ENCODE measurements at regions not wholly inside any gene's neighbourhood (a gene's known extent, or its start where the extent isn't known, plus 50 kb on each side); places are given as distances from the start of the nearest gene placed in this dataset.
"Not testable (repeated sequence)": the region's sequence is repeated elsewhere in the genome, so short reads cannot be mapped to it uniquely, and the experiment has no call there.

GRCh38 chr2:215830304-215830703 lies 183.0 kb downstream of the MREG start:
- no peak for DNase-seq

DNA sequence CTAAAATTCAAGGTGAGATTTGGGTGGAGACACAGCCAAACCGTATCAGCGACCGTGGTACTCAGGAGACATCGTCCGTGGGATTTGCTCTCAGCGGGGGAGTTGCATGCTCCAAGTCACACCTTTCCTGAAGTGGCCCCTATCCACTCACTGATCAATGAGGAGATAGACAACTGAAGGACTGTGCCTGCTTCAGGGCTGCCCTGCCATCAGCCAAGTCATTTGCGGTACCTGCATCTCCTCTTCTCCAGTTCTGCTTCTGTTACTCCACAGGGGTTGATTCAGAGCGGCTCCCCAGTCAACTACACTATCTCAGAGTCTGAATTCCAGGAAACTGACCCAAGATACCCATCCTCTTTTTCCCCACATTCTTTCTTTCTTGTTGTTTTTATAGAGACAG lies 184.1 kb downstream of the MREG start:
- DNase-seq, result no peak

DNA sequence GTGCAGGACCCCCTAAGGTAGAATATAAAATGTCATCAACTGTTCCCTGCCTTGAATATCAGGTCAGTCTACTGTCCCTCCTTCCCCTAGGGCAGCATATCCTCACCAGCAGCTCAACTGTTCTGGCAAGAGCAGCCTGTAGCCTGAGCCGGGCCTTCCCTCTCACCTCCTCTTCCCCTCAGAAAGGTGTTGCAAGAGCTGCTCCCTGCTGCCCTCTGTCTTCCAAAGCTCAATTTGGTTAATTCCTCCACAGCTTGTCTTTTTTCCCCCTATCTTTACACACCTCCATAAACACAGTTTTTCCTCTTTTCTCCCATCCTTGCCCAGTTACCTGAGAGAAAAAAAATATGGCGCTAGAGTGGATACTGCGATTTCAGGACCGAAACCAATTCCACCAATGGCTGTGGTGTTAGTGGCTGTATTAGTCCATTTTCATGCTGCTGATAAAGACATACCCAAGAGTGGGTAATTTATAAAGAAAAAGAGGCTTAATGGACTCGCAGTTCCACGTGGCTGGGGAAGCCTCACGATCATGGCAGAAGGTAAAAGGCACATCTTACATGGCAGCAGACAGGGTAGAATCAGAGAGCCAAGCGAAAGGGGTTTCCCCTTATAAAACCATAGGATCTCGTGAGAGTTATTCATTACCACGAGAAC lies 184.7 kb downstream of the MREG start:
- DNase-seq, result peak; percentile 46

- no peak for DNase-seq
Measured at GRCh38 chr2:215826838-215827441, 186.4 kb downstream of the MREG start.

DNA sequence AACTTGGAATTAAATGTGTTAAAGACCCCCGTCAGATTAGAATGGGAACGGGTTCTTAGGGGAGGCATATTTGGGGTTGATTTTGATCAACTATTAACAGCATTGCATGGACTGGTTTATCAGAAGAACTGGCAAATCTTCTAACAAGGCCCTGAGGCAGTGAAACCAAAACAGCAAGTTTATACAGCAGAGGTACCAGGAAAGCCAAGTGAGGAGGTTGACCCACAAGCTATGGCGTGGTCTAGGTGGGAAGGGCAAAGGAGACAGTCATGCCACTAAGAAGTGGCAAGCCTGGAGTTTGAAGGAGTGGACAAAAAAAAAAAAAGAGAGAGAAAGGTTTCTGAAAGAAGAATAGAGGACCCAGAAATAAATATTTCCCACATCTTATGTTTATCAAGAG lies 187.0 kb downstream of the MREG start:
- DNase-seq, result no peak

- DNase-seq, result no peak
Measured at GRCh38 chr2:215825707-215826106, 187.6 kb downstream of the MREG start.

DNA sequence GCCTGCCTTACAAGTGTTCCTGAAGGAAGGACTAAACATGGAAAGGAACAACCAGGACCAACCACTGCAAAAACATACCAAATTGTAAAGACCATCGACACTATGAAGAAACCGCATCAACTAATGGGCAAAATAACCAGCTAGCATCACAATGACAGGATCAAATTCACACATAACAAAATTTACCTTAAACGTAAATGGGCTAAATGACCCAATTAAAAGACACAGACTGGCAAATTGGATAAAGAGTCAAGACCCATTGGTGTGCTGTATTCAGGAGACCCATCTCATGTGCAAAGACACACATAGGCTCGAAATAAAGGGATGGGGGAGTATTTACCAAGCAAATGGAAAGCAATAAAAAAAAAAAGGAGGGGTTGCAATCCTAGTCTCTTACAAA lies 192.1 kb downstream of the MREG start:
- not testable (repeated sequence) for DNase-seq

DNA sequence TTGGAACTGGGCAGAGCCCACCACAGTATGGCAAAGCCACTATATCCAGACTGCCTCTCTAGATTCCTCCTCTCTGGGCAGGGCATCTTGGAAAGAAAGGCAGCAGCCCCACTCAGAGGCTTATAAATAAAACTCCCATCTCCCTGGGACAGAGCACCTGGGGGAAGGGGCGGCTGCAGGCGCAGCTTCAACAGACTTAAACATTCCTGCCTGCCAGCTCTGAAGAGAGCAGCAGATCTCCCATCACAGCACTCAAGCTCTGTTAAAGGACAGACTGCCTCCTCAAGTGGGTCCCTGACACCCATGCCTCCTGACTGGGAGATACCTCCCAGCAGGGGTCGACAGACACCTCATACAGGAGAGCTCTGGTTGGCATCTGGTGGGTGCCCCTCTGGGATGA lies 193.6 kb downstream of the MREG start:
- DNase-seq, result not testable (repeated sequence)

DNA sequence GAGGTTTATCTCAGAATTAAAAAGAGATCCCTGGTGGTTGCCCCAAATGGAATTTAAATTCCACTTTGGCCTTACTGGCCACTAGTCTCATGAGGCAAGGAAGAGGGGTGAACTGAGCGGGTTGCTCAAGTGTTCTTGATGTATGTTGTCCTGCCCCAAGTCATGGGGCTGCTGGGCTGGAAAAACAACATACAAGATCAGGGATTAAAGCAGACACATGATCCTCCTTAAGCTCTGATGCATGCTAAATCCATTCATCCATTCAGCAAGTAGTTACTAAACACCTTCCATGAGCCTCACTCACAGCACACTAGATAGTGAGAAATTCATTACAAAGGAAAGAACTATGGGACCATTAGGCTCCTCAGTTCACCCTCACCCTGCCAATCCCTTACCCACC lies 196.3 kb downstream of the MREG start:
- no peak for DNase-seq

- no peak for DNase-seq
Measured at GRCh38 chr2:215816424-215816823, 196.9 kb downstream of the MREG start.

DNA sequence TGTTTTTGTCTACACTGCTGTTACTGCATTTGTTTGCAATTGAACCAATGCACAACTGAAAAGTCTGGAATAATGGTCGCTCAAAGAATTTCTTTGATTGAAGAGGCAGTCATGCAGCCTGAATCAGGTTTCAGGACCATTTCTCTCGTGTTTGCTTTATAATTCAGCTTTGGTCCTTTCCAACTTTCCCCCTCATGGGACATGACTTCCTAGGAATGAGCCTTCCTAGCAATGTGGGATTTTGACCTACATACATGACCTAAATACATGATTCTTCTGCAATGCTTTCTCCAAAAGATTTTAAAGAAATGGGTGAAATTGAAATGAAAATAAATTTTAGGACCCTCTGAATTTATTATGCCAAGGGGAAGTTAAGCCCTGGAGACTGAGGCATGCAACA lies 197.4 kb downstream of the MREG start:
- no peak for DNase-seq

- no peak for DNase-seq
Measured at GRCh38 chr2:215812966-215813365, 200.4 kb downstream of the MREG start.

DNA sequence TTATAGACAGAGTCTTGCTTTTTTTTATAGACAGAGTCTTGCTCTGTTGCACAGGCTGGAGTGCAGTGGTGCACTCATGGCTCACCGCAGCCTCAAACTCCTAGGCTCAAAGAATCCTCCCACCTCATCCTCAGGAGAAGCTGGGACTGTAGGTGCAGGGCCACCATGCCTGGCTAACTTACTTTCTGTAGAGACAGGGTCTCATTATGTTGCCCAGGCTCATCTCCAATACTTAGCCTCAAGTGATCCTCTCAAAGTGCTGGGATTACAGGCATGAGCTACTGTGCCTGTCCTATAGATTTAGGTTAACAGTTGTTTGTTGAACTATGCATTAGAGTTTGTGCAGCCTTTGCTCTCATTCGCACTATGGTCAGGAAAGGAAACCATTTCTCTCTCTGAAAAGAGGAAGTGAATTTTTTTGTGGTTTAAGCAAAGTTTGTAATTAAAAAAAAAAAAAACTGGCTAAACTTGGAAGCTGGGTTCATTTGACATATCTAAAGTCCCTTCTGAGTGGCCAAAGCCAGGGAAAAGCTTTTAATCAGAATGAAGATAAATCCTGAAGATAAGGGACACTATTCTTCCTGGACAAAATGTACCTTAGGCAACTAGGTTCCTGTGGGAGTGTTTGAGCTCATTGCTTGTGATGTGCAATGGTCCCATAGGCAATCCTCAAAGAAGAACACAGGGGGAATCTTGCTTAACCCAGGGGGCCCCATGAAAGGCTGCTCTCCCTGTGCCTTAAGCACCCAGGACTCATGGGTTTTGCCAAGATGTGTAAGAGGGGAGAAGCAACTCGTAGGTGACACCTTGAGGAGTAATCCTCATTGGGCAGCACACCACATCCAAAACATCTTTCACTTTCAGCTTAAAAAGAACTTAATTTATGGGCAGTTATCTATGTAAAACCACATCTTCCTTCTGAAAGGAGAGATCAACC lies 201.7 kb downstream of the MREG start:
- DNase-seq, result no peak

GRCh38 chr2:215811003-215811402 lies 202.3 kb downstream of the MREG start:
- no peak for DNase-seq

- no peak for DNase-seq
Measured at GRCh38 chr2:215808996-215809395, 204.4 kb downstream of the MREG start.

DNA sequence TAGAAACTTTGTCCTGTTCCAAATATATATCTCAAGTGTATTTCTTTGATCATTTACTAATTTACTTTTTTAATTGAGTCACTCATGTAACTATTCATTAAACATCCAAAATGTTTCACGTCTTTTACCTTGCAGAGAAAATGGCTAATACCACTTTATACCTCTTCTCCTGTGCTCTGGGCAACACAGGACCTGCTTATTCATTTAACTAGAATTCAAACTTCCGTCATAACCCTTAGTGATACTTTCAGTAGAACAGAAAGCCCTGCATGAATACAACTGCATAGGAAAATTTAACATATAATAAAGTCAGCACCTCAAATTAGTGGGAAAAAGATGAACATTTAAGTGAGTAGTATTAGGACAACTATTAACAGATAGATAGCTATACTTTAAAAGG lies 205.2 kb downstream of the MREG start:
- DNase-seq, result no peak

DNA sequence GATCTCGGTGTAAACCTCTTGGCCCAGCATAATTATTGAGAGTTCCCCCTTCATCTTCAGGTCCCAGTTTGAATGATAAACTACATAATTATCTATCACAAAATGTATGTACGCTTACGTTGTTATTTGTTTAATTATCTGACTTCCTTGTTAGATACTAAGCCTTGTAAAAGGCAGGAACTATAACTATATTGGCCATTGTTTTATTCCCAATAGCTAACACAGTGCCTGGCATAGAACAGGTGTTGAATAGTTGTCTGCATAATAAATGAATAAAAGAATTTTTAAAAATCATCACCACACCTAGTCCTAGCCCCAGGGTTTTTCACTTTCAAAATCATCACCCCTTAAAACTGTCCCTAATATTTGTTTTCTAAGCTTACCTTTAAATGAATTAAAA lies 207.9 kb downstream of the MREG start:
- DNase-seq, result no peak

- no peak for DNase-seq
Measured at GRCh38 chr2:215803150-215803549, 210.2 kb downstream of the MREG start.

DNA sequence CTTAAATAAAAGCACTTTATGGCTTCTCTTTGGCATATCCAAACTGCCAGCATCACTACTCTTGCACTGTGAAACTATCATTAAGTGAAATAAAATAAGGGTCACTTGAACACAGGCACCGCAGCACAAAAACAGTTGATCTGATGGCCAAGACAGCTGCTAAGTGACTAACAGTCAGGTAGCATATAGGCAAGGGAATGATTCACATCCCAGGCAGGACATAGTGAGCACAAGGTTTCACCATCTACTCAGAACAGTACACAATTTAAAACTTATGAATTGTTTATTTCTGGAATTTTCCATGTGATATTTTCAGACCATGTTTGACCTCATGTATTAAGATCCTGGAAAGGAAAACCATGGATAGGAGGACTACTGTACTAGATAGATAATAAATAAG lies 214.2 kb downstream of the MREG start:
- no peak for DNase-seq

- no peak for DNase-seq
Measured at GRCh38 chr2:215797676-215798075, 215.7 kb downstream of the MREG start.

DNA sequence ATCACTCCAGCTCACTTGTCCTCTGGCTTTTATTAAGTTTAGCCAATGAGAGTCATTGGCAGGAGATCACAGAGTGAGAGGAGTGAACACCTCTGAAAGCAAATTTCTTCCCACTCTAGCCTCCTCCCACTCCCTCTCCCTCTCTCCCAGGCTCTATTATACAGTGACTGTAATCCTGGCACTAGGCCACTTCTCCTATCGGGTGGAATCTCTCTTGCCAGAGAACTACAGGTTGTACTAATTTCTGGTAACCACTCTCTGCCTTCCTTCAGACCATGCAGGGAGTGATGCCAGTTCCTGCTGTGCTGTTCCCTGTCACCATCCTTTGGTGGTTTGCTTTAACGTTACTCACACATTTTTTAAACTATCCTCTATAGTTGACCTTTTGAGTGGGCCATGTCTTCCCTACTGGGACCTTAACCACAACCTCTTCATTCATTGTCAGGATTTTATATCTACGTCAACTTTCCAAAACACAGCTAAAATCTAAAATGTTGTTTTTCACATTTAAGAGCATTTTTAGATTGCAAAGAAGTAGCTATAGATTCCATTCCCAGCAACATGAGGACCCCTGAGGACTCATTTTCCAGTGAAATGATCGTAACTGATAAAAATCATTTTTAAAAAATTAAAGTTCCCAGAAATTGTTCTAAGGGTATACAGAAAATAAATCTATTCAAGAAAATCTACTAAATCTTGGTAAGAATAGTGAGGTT lies 217.1 kb downstream of the MREG start:
- DNase-seq, result no peak

DNA sequence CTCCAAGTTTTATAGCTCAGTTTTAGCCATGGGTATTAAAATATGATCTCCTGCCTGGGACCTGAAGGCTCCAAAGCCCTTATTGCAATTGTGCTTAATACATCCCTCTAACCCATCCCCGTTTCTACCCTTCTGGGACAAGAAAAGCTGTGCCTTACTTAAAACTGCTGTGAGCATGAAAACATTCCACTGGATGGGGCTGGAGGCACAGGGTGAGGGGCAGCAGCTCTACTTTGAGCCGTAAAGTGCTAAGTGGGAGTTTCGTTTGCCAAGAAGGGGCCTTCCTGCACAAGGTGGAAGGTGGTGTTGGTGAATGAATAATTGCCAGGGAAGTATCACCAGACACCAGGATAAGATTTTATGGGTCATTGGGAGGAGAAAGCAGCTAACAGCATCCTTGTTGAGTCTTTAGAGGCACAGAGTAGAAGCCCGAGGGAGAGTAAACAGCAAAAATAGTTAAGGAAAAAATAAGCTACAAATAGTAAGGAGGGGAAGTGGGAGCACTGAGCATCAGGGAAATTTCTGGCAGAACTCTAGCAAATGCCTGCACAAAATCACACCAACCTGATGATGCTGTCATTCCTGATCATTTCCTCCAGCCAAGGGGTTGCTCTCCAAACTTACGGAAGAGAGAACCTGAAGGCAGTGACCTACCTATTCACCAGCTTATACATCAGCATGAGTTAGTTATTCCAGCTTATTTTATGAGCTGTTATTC lies 218.4 kb downstream of the MREG start:
- no peak for DNase-seq
